GM12873 (cell line): ENCODE measurements at regions not wholly inside any gene's neighbourhood (a gene's known extent, or its start where the extent isn't known, plus 50 kb on each side); places are given as distances from the start of the nearest gene placed in this dataset.

ENCODE experiments used
- TF ChIP-seq, protein P1 (sequence below): IDR thresholded peaks from 2 replicates; pipeline ENCODE4 v1.5.1; 2012; ENCODE audit warnings: low read depth, mild to moderate bottlenecking, moderate library complexity, low read length, control low read depth; ENCODE audit not compliant: insufficient read depth; ENCODE audit errors: missing control alignments

DNA sequence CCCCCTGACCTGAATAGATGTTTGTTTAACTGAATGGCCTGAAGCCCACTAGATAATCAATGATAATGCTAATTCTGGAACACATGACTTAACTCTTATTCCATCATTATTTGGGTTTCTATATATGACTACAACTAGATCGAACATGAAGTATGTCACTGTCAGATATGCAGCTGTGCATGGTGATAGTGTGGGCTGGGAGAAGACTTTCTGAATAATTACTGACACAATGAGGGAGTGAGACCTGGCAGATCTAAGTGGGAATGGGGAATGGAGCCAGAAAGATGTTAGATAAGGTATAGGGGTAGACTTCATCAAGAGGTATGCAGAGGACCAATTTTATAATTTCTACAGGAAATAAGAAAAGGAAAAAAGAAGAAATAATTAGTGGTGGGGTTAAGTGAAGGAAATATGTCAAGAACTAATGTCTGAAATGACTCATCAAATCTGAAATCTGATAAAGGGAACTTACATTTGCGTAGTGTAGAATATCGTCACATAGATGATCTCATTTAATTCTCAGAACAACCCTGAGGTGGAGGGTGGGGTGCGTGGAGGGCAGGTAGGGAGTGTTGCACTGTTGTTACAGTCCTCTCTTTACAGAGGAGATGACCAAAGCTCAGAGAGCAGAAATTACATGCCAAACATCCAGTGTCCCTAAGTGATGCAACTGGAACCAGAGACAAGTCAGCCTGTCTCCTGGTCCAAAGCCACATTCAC is 68.2 kb upstream of the EED start:
- TF ChIP-seq, protein P1, sequence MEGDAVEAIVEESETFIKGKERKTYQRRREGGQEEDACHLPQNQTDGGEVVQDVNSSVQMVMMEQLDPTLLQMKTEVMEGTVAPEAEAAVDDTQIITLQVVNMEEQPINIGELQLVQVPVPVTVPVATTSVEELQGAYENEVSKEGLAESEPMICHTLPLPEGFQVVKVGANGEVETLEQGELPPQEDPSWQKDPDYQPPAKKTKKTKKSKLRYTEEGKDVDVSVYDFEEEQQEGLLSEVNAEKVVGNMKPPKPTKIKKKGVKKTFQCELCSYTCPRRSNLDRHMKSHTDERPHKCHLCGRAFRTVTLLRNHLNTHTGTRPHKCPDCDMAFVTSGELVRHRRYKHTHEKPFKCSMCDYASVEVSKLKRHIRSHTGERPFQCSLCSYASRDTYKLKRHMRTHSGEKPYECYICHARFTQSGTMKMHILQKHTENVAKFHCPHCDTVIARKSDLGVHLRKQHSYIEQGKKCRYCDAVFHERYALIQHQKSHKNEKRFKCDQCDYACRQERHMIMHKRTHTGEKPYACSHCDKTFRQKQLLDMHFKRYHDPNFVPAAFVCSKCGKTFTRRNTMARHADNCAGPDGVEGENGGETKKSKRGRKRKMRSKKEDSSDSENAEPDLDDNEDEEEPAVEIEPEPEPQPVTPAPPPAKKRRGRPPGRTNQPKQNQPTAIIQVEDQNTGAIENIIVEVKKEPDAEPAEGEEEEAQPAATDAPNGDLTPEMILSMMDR = no peak

DNA sequence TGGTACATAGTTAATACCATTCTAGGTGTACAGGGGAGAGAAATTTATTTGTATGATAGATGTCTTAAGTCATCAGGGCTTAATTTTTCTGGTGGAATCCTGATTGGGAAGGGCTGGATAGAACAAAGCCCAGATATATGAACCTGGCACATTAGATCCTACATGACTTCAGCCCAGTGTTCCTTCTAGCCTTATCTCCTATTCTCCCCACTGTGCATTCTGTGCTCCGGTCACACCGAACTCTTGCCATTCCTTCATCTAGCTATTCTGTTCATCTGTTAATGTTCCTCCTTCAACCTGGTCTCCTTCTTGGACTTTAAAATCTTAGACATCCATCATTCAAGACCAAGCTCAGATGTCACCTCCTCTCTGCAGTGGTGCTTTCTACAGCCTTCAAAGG is 68.9 kb upstream of the EED start:
- TF ChIP-seq, protein P1 = no peak

DNA sequence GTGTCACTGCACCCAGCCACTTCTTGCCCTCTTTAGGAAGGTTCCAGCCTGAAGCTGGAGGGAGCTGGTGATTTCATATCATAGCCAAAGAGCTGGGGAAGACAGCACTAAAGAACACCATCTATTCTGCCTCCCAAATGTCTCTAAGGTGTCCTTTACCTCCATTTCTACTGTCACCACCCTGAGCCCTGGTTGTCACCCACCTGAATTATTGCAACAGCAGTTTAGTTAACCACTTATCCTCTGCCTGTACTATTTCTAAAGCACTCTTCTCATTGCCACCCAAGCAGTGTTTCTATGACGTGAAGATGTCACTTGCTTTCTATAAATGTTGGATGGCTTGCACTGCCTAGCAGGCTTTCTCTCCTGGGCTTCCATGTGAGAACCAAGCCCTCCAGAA is 69.4 kb upstream of the EED start:
- TF ChIP-seq, protein P1 = no peak

DNA sequence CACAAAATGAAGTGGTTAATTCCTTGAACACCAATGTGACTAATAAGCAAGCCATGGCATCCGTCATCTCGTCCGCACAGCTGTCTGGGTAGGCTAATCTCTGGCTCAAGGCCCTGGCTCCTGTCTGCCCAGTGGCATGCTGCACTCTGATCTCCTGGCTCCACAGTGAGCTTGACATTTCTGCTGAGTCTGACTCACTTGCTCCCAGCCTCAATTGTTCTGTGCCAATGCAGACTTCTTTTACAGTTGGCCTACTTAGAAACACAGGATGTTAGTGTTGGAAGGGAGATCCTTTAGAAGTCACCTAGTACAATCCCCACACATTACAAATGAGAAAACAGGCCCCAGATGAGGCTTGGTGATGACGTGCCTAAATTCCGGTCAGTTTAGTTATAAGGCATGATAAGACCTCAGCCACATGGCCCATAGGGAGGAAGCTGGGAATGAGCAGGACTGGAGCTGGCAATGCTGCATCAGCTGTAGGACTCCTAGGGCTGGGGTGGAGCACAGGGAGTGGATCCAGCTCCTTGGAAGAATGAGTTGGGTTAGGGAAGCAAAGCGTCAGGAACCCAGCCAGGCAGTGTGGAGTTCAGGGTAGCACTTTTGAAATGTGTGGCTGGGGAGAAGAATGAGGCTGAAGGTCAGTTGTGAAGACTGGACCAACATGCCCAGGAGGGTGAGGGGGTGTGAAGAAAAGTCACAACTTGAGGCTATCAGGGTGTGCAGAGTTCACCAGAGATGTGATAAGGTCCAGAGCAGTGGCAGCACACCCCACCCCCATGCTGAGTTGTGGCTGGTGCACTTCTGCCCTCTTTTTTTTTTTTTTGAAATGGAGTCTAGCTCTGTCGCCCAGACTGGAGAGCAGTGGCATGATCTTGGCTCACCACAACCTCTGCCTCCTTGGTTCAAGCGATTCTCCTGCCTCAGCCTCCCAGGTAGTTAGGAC is 70.2 kb upstream of the EED start:
- TF ChIP-seq, protein P1 = no peak

DNA sequence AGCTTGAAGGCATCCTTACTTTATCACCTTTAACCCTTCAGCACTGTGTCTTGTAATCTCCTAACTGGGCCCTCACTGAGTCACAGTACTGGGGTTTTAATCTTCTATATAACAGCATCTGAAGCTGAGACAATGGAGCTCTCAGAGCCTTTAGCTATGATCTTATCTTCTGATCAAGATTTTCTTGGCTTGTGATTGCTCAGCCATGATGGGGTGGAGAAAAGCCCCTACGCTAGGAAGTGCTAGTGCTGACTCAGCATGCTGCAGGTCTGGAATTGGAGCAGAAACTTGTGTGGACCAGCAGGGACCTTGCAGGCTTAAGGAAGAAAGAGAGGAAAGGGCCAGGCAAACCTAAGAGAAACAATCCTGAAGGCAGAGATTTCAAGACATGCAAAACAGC is 71.7 kb upstream of the EED start:
- TF ChIP-seq, protein P1 = no peak

DNA sequence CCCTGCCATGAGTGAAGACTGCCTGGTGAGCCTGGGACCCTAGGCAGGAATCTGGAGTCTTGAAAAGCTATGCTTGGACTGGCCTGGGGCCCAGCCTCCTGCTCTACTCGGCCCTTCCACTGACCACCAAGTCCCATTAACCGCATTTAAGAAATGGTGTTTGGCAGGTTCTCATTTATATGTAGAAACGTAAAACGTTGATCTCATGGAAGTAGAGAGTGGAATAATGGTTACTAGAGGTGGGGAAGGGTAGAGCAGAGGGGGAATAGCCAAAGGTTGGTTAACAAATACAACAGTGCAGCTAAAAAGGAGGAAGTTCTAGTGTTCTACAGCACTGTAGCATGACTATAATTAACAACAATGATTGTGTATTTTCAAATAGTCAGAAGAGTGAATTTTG is 72.9 kb upstream of the EED start:
- TF ChIP-seq, protein P1 = no peak

DNA sequence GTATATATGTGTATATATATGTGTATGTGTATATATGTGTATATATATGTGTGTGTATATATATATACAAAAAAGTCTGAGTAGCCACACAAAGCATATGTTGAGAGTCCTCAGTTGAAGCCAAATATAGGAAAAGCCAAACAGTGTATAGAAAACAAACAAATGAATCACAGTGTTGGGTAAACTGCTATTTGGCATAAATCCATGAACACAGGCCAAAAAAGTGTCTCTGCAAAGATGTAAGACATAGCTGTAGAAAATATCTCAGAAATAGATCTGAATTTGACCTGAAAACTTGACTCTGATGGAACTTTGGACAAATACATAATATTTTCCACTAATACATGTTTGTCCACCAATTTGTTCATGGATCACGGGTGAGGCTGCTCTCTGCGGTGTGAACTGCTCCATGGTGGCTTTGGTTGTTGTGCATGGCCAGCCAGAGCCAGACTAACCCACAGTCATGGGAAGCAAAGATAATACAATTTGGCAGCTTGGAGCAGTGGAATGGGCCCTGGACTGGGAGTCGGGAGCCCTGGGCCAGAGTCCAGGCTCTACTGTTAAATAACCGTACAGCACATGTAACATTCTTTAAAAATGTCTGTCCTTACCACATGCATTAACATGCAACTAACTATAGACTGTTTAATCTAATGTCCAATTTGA is 76.9 kb upstream of the EED start:
- TF ChIP-seq, protein P1 = no peak
